GM12878 (cell line): ENCODE measurements at regions not wholly inside any gene's neighbourhood (a gene's known extent, or its start where the extent isn't known, plus 50 kb on each side); places are given as distances from the start of the nearest gene placed in this dataset.

Source experiments
- ATAC-seq: fragments of 200-7000 bp; cut with Tn5 transposase; 3 replicates; pipeline ENCODE4 v1.9.1; 2020; ENCODE audit warnings: mild to moderate bottlenecking, moderate library complexity
- BruUV-seq: library from RNA; stranded (reverse); fragments of 400-500 nt; replicated peaks from 2 replicates; lab custom pipeline; 2021; lab: Mats Ljungman, UMichigan
- CTCF ChIA-PET: fragments of 300-600 bp; sonication (Branson Sonifier 250); formaldehyde crosslinking; extraction: SDS; loops from one replicate; lab custom pipeline; 2021; ENCODE audit warnings: inconsistent platforms; lab: Yijun Ruan, JAX
- POLR2A ChIA-PET: fragments of 350-600 bp; formaldehyde crosslinking; extraction: SDS; loops from one replicate; lab custom pipeline; 2021; ENCODE audit warnings: inconsistent platforms; lab: Charles Lee
- RAD21 ChIA-PET: fragments of 300-600 bp; sonication (Branson Sonifier 250); formaldehyde crosslinking; loops from one replicate; lab custom pipeline; 2023; ENCODE audit warnings: antibody characterized with exemption; ENCODE audit not compliant: unreplicated experiment; lab: Charles Lee
- SMC1A ChIA-PET: fragments of 300-600 bp; sonication (Branson Sonifier 250); formaldehyde crosslinking; loops from one replicate; lab custom pipeline; 2023; ENCODE audit not compliant: unreplicated experiment, uncharacterized antibody; lab: Charles Lee
- DNase-seq: peaks from one replicate; pipeline ENCODE4 v3.0.0-alpha.2; 2011; ENCODE audit warnings: low read depth, low spot score
- FAIRE-seq: peaks from 3 replicates; lab custom pipeline; 2011; peaks lifted over from hg19 to GRCh38; lab: Jason Lieb, UNC
- H2AFZ ChIP-seq: 2 replicates; pipeline ENCODE4 v1.6.0; 2011; ENCODE audit warnings: low read depth, low read length, control low read depth; ENCODE audit not compliant: control insufficient read depth
- H3K27ac ChIP-seq: 2 replicates; pipeline ENCODE4 v1.5.1; 2011; ENCODE audit warnings: control low read depth; ENCODE audit not compliant: control insufficient read depth, insufficient read depth
- H3K27me3 ChIP-seq, 2 experiments: replicated peaks in 1 of 2; 2 replicates each; pipeline versions ENCODE4 v1.6.0 to v1.6.1; 2011; ENCODE audit warnings: low read length in 1 of 2; ENCODE audit not compliant: control insufficient read depth in 2 of 2, insufficient read depth in 2 of 2
- H3K36me3 ChIP-seq, 2 experiments: 2 replicates each; pipeline ENCODE4 v1.5.1; 2011; ENCODE audit warnings: low read length in 1 of 2; ENCODE audit not compliant: control insufficient read depth in 2 of 2, insufficient read depth in 2 of 2
- H3K4me1 ChIP-seq: 2 replicates; pipeline ENCODE4 v1.6.1; 2011; ENCODE audit warnings: mild to moderate bottlenecking, low read length, moderate library complexity, mixed read lengths; ENCODE audit not compliant: control insufficient read depth, insufficient read depth
- H3K4me2 ChIP-seq: 2 replicates; pipeline ENCODE4 v1.6.0; 2011; ENCODE audit warnings: control low read depth; ENCODE audit not compliant: control insufficient read depth, insufficient read depth
- H3K4me3 ChIP-seq: fragments of 200-600 bp; sonication (generic); 2 replicates; pipeline ENCODE4 v1.5.1; 2016
- H3K79me2 ChIP-seq: 2 replicates; pipeline ENCODE4 v1.6.0; 2011; ENCODE audit warnings: low read length; ENCODE audit not compliant: control insufficient read depth, insufficient read depth
- H3K9ac ChIP-seq: 2 replicates; pipeline ENCODE4 v1.8.0; 2011; ENCODE audit warnings: low read length, control low read depth, mixed read lengths; ENCODE audit not compliant: control insufficient read depth, insufficient read depth
- H3K9me3 ChIP-seq: replicated peaks from 3 replicates; pipeline ENCODE4 v1.5.1; 2011; ENCODE audit warnings: mild to moderate bottlenecking, low read length; ENCODE audit not compliant: control insufficient read depth, insufficient read depth
- H4K20me1 ChIP-seq: 2 replicates; pipeline ENCODE4 v1.6.0; 2011; ENCODE audit not compliant: control insufficient read depth, insufficient read depth
- DPF2 ChIP-seq: fragments of 450-650 bp; IDR thresholded peaks from 2 replicates; pipeline ENCODE4 v1.6.1; 2017; ENCODE audit warnings: mild to moderate bottlenecking
- IKZF2 ChIP-seq, 2 experiments: fragments of 450-650 bp; IDR thresholded peaks; 2 replicates each; pipeline ENCODE4 v1.6.1; 2017; ENCODE audit warnings: mild to moderate bottlenecking in 2 of 2, moderate library complexity in 2 of 2
- LARP7 ChIP-seq: fragments of 450-650 bp; IDR thresholded peaks from 2 replicates; pipeline ENCODE4 v1.6.1; 2017; ENCODE audit warnings: mild to moderate bottlenecking
- MTA2 ChIP-seq: fragments of 450-650 bp; IDR thresholded peaks from 2 replicates; pipeline ENCODE4 v1.6.1; 2016; ENCODE audit warnings: low read depth, mild to moderate bottlenecking, moderate library complexity
- NR2F1 ChIP-seq: fragments of 450-650 bp; conservative IDR thresholded peaks from 2 replicates; pipeline ENCODE4 v1.6.1; 2017; ENCODE audit warnings: mild to moderate bottlenecking
- REST ChIP-seq: IDR thresholded peaks from 2 replicates; pipeline ENCODE4 v1.6.1; 2012; ENCODE audit warnings: mild to moderate bottlenecking, low read depth, low read length
- SIX5 ChIP-seq: IDR thresholded peaks from 2 replicates; pipeline ENCODE4 v1.6.1; 2011; ENCODE audit warnings: mild to moderate bottlenecking, low read depth, low read length, moderate library complexity; ENCODE audit not compliant: severe bottlenecking
- SP1 ChIP-seq: IDR thresholded peaks from one replicate; pipeline ENCODE4 v1.6.1; 2011; ENCODE audit warnings: low read depth, low read length
- TAF1 ChIP-seq: IDR thresholded peaks from 2 replicates; pipeline ENCODE4 v1.6.1; 2011; ENCODE audit warnings: mild to moderate bottlenecking, low read depth, low read length, borderline replicate concordance
- WGBS: methylation state at CpG from one replicate; pipeline ENCODE4 v1.1.6; 2016; ENCODE audit warnings: low lambda C conversion rate; ENCODE audit not compliant: insufficient replicate concordance, insufficient coverage; ENCODE audit errors: missing lambda C conversion rate; 5-methylcytosine and 5-hydroxymethylcytosine counted together
- in situ Hi-C: fragments of 300-500 bp; cut with MboI; formaldehyde crosslinking; loops from 9 replicates; pipeline ENCODE4 v1.14.3; 2018; ENCODE audit warnings: mixed read lengths
- intact Hi-C: fragments of 100-400 bp; cut with micrococcal nuclease; formaldehyde crosslinking; loops from one replicate; pipeline ENCODE4 v1.14.2; 2022; ENCODE audit not compliant: unreplicated experiment

GRCh38 chr4:166277853-166278252 is 404.8 kb downstream of the TLL1 start:
- WGBS, result 5% methylated on average over 1 of the region's 1 CpG
- H3K79me2 ChIP-seq, result no peaks in the 10 kb centered on the region
- no peak overlapping the region for H3K9ac ChIP-seq
- no peak for FAIRE-seq
- intact Hi-C loops, result no loop called here
- SMC1A ChIA-PET, result no interaction called here
- H3K36me3 ChIP-seq, result no peaks in the 10 kb centered on the region
- no peak overlapping the region for H3K4me3 ChIP-seq
- ATAC-seq, result no peak
- H3K27me3 ChIP-seq, result no peaks in the 10 kb centered on the region
- no peak for DNase-seq
- POLR2A ChIA-PET, result interaction anchor here (0.6 kb wide), 1 partner anchor 550 kb away, joined by 4 read pairs; no protein-coding TSS in a partner anchor
- CTCF ChIA-PET, result no interaction called here
- RAD21 ChIA-PET, result no interaction called here
- no peaks in the 10 kb centered on the region for H4K20me1 ChIP-seq
- H3K4me2 ChIP-seq, result no peak overlapping the region
- H3K4me1 ChIP-seq, result no peaks in the 10 kb centered on the region
- no peak overlapping the region for H3K27ac ChIP-seq
- no peak overlapping the region for H2AFZ ChIP-seq
- in situ Hi-C loops, result no loop called here
- BruUV-seq, result no TSS peak
- no peak for TF ChIP-seq NR2F1
- no peaks in the 10 kb centered on the region for H3K9me3 ChIP-seq

DNA sequence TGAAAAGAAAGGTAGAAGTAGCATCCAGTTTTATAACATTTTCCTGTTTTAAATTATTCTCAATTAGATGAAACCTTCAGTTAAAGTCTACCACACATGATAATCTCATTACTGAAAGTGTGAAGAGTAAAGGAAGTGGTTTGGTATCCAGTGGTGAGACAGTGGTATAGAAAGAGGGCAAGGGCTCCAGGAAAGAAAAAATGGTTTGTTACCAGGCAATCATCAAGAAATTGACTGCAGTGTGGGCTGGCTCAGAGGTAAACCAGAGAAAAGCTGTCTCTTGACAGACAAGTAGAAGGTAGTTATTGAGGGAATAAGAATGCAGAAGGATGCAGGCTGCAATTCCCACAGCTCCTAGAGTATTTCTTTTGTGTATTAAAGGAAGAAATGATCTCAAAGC is 406.2 kb downstream of the TLL1 start:
- ChIA-PET RAD21 (no interaction called here), CTCF (interaction anchor here (0.5 kb wide), 1 partner anchor 14 kb away, joined by 3 read pairs; no protein-coding TSS in a partner anchor), SMC1A (no interaction called here), POLR2A (no interaction called here)
- TF ChIP-seq MTA2 (peak; percentile 61; the same call in 1 of the 2 replicates), LARP7 (no peak), SIX5 (no peak), TAF1 (no peak), SP1 (no peak), IKZF2 (IDR thresholded peaks at IDR 0.05) (peak; percentile 17 to 39; a peak in 1 of 4 replicates), DPF2 (no peak), REST (no peak)
- Histone ChIP-seq H2AFZ (no peak overlapping the region), H3K9me3 (no peaks in the 10 kb centered on the region), H3K4me3 (no peak overlapping the region), H3K79me2 (no peaks in the 10 kb centered on the region), H3K4me2 (no peak overlapping the region), H3K9ac (no peak overlapping the region), H4K20me1 (no peaks in the 10 kb centered on the region), H3K27me3 (no peaks in the 10 kb centered on the region), H3K36me3 (no peaks in the 10 kb centered on the region), H3K4me1 (no peaks in the 10 kb centered on the region), H3K27ac (no peak overlapping the region)
- FAIRE-seq (no peak), DNase-seq (no peak), ATAC-seq (peak; percentile 86)
- BruUV-seq, result no TSS peak
- intact Hi-C loops (no loop called here), in situ Hi-C loops (no loop called here)
